ENCODE measurements at regions not wholly inside any gene's neighbourhood (a gene's known extent, or its start where the extent isn't known, plus 50 kb on each side); places are given as distances from the start of the nearest gene placed in this dataset.

DNA sequence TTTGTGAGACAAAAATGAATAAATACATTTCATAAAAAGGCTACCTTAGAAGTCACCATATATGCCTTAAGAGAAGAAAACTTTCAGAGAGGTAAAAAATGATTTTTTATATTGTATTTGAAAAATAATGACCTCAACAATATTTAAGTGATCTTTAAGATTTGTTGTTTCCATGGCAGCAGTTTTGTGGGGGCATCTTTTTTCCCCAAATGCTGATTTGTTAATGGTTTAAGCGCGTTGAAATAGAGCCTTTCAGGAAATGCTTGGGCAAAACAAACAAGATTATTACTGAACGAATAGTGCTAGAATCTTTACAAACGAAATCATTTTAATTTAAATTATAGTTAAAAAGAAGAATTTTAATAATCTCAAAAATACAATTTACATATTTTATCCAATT lies 103.1 kb upstream of the MYO16 start:
- Histone ChIP-seq H3K4me1 (no peaks in the 10 kb centered on the region), H3K4me3 (no peak overlapping the region), H3K27me3 (no peaks in the 10 kb centered on the region), H3K9me3 (no peaks in the 10 kb centered on the region), H3K36me3 (no peaks in the 10 kb centered on the region), H3K27ac (no peak overlapping the region)
- no peak for DNase-seq (ENCODE audit: low spot score in 2 of 2)
- TF ChIP-seq, protein P1, sequence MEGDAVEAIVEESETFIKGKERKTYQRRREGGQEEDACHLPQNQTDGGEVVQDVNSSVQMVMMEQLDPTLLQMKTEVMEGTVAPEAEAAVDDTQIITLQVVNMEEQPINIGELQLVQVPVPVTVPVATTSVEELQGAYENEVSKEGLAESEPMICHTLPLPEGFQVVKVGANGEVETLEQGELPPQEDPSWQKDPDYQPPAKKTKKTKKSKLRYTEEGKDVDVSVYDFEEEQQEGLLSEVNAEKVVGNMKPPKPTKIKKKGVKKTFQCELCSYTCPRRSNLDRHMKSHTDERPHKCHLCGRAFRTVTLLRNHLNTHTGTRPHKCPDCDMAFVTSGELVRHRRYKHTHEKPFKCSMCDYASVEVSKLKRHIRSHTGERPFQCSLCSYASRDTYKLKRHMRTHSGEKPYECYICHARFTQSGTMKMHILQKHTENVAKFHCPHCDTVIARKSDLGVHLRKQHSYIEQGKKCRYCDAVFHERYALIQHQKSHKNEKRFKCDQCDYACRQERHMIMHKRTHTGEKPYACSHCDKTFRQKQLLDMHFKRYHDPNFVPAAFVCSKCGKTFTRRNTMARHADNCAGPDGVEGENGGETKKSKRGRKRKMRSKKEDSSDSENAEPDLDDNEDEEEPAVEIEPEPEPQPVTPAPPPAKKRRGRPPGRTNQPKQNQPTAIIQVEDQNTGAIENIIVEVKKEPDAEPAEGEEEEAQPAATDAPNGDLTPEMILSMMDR (IDR thresholded peaks at IDR 0.05) = no peak
- TF ChIP-seq POLR2AphosphoS5 (IDR thresholded peaks at IDR 0.05) (no peak), EP300 (IDR thresholded peaks at IDR 0.05) (no peak), POLR2A (IDR thresholded peaks at IDR 0.05) (no peak)
- WGBS = 77% methylated on average over 4 of the region's 4 CpGs

DNA sequence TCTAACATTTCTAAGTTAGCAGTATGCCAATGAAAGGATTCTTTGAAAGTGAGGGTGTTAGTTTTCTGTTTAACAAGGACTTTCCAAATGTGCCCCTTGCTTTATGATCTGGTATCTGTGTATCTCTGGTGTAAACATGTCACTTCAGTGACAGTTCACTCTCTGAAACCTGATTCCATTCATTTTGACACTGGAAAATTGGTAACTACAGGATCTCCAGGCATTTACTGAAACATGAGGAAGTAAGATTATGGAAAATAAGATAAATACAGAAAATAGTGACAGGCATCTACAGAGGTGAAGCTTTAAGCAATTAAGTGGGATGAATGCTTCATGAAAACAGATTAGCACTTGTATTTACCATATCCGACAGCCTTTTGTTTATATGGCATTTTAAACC lies 101.6 kb upstream of the MYO16 start:
- Histone ChIP-seq H3K4me1 (no peaks in the 10 kb centered on the region), H3K9me3 (no peaks in the 10 kb centered on the region), H3K36me3 (no peaks in the 10 kb centered on the region), H3K27me3 (no peaks in the 10 kb centered on the region), H3K27ac (no peak overlapping the region), H3K4me3 (no peak overlapping the region)
- DNase-seq (ENCODE audit: low spot score in 2 of 2) = no peak
- no peak for TF ChIP-seq POLR2AphosphoS5 (IDR thresholded peaks at IDR 0.05)
- no peak for TF ChIP-seq POLR2A (IDR thresholded peaks at IDR 0.05)
- TF ChIP-seq, protein P1 (IDR thresholded peaks at IDR 0.05) = no peak
- no peak for TF ChIP-seq EP300 (IDR thresholded peaks at IDR 0.05)
- 41% methylated on average over 1 of the region's 1 CpG for WGBS

GRCh38 chr13:108528303-108528702 lies 101.1 kb upstream of the MYO16 start:
- 34% methylated on average over 2 of the region's 2 CpGs for WGBS
- TF ChIP-seq, protein P1 (IDR thresholded peaks at IDR 0.05) = no peak
- TF ChIP-seq POLR2AphosphoS5 (IDR thresholded peaks at IDR 0.05) (no peak), POLR2A (IDR thresholded peaks at IDR 0.05) (no peak), EP300 (IDR thresholded peaks at IDR 0.05) (no peak)
- Histone ChIP-seq H3K36me3 (no peaks in the 10 kb centered on the region), H3K4me1 (no peaks in the 10 kb centered on the region), H3K9me3 (no peaks in the 10 kb centered on the region), H3K27ac (no peak overlapping the region), H3K27me3 (no peaks in the 10 kb centered on the region), H3K4me3 (no peak overlapping the region)
- DNase-seq (ENCODE audit: low spot score in 2 of 2) = no peak

DNA sequence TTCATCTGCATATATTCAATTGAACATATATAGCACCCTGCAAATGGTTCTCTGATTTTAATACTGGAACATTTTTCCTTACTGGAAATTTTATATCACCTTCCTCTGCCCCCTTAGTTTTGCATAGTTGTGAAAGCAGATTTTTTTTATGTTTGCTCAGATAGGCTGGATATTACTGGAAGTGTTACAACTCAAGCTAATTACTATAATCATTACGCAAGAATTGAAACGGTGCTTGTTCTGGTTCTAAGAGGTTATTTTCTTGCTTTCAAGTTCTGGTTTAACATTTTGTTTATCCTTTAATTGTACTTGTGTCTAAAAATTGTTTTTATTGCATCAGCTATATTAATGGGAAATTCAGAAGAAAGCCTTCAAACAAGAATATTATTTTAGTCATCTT lies 95.6 kb upstream of the MYO16 start:
- Histone ChIP-seq H3K27me3 (no peaks in the 10 kb centered on the region), H3K4me1 (no peaks in the 10 kb centered on the region), H3K36me3 (no peaks in the 10 kb centered on the region), H3K27ac (no peak overlapping the region), H3K9me3 (no peaks in the 10 kb centered on the region), H3K4me3 (no peak overlapping the region)
- DNase-seq (ENCODE audit: low spot score in 2 of 2) = no peak
- TF ChIP-seq, protein P1 (IDR thresholded peaks at IDR 0.05) = no peak
- TF ChIP-seq POLR2AphosphoS5 (IDR thresholded peaks at IDR 0.05) (no peak), POLR2A (IDR thresholded peaks at IDR 0.05) (no peak), EP300 (IDR thresholded peaks at IDR 0.05) (no peak)
- WGBS = 68% methylated on average over 2 of the region's 2 CpGs

DNA sequence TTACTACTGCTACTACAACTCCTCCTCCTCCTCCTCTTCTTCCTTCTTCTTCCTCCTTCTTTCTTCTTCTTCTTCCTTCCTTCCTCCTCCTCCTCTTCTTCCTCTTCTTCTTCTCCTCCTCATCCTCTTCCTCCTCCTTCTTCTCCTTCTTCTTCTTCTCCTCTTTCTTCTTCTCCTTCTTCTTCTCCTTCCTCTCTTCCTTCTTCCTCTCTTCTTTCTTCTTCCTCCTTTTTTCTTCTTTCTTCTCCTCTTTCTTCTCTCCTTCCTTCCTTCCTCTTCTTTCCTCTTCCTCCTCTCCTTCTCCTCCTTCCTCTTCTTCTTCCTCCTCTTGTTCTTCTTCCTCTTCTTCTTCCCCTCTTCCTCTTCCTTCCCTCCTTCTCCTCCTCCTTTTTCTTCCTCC lies 94.7 kb upstream of the MYO16 start:
- Histone ChIP-seq H3K9me3 (no peaks in the 10 kb centered on the region), H3K36me3 (no peaks in the 10 kb centered on the region), H3K4me1 (no peaks in the 10 kb centered on the region), H3K27ac (no peak overlapping the region), H3K27me3 (no peaks in the 10 kb centered on the region), H3K4me3 (no peak overlapping the region)
- TF ChIP-seq POLR2AphosphoS5 (IDR thresholded peaks at IDR 0.05) = no peak
- TF ChIP-seq EP300 (IDR thresholded peaks at IDR 0.05) = no peak
- TF ChIP-seq, protein P1 (IDR thresholded peaks at IDR 0.05) = no peak
- TF ChIP-seq POLR2A (IDR thresholded peaks at IDR 0.05) = no peak
- no peak for DNase-seq (ENCODE audit: low spot score in 2 of 2)
